ENCODE measurements at regions not wholly inside any gene's neighbourhood (a gene's known extent, or its start where the extent isn't known, plus 50 kb on each side); places are given as distances from the start of the nearest gene placed in this dataset.

DNA sequence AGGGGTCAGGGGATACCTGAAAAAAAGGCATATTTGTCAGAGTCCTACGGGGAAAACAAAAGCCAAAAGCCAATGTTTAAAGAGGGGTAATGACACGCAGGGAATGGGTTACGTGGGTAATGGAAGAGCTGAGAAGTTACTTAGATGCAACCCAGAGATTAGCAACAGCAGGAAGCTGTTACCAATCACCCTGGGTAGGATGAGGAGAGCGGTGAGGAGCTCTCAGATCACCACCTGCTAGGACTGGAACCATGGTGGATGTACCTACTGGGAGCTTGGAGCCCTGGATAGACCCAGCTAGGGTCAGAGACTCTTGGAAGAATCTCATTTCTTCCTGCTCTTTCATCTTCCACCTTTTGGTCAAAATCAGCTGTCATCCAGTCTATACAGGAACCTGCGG lies 51.2 kb upstream of the RNF24 start:
- H3K4me3 ChIP-seq (ENCODE audit: low read depth, low read length) = no peak overlapping the region
- peak; percentile 57 for DNase-seq (ENCODE audit: low read depth)
- TF ChIP-seq, protein P1, sequence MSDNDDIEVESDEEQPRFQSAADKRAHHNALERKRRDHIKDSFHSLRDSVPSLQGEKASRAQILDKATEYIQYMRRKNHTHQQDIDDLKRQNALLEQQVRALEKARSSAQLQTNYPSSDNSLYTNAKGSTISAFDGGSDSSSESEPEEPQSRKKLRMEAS (IDR thresholded peaks at IDR 0.05; ENCODE audit: low read depth, low read length) = no peak

DNA sequence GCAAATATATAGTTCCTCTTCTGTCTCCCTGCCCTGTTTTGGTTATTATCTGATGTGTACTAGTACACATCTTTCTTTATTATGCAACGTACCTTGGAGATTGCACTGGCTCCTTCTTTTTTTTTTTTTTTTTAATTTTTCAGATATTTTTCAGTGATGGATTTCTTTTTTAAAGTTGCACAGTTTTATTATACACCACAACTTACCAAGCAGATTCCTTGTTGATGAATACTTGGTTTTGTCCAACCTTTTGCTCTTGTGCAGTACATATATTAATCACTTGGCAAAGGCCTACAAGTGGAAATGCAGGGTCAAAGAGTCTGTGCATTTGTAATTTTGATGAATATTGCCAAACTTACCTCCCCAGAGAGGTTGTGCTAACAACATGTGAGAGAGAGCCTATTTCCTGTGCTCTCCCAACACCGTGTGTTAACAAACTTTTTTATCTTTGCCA lies 50.1 kb upstream of the RNF24 start:
- TF ChIP-seq POLR2A (IDR thresholded peaks at IDR 0.05; ENCODE audit: extremely low read depth, insufficient read length) (no peak), MYC (IDR thresholded peaks at IDR 0.05; ENCODE audit: low read depth, low read length) (peak; percentile 86)
- TF ChIP-seq, protein P1 (IDR thresholded peaks at IDR 0.05; ENCODE audit: low read depth, low read length) = peak; percentile 65
- TF ChIP-seq, protein P2, sequence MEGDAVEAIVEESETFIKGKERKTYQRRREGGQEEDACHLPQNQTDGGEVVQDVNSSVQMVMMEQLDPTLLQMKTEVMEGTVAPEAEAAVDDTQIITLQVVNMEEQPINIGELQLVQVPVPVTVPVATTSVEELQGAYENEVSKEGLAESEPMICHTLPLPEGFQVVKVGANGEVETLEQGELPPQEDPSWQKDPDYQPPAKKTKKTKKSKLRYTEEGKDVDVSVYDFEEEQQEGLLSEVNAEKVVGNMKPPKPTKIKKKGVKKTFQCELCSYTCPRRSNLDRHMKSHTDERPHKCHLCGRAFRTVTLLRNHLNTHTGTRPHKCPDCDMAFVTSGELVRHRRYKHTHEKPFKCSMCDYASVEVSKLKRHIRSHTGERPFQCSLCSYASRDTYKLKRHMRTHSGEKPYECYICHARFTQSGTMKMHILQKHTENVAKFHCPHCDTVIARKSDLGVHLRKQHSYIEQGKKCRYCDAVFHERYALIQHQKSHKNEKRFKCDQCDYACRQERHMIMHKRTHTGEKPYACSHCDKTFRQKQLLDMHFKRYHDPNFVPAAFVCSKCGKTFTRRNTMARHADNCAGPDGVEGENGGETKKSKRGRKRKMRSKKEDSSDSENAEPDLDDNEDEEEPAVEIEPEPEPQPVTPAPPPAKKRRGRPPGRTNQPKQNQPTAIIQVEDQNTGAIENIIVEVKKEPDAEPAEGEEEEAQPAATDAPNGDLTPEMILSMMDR (IDR thresholded peaks at IDR 0.05; ENCODE audit: low read depth, low read length) = no peak
- H3K4me3 ChIP-seq (ENCODE audit: low read depth, low read length) = peak overlapping the region; percentile 32
- DNase-seq (ENCODE audit: low read depth) = peak; percentile 93
